NT2/D1 (cell line): ENCODE measurements at regions not wholly inside any gene's neighbourhood (a gene's known extent, or its start where the extent isn't known, plus 50 kb on each side); places are given as distances from the start of the nearest gene placed in this dataset.

Experiments
- DNase-seq: peaks from one replicate; pipeline ENCODE4 v3.0.0-alpha.2; 2011; ENCODE audit warnings: low read depth, low spot score
- H3K27me3 ChIP-seq: 2 replicates; pipeline ENCODE4 v1.6.0; 2011; ENCODE audit warnings: mild to moderate bottlenecking; ENCODE audit not compliant: insufficient read length, insufficient read depth
- H3K36me3 ChIP-seq: 2 replicates; pipeline ENCODE4 v1.6.1; 2011; ENCODE audit warnings: mild to moderate bottlenecking, low read length, mixed read lengths; ENCODE audit not compliant: insufficient read depth, insufficient read length
- H3K4me1 ChIP-seq: 2 replicates; pipeline ENCODE4 v1.5.1; 2011; ENCODE audit not compliant: insufficient read depth, insufficient read length
- H3K4me3 ChIP-seq: 2 replicates; pipeline ENCODE4 v1.5.1; 2011; ENCODE audit warnings: low read depth; ENCODE audit not compliant: insufficient read length
- H3K9ac ChIP-seq: 2 replicates; pipeline ENCODE4 v1.6.0; 2011; ENCODE audit warnings: low read depth; ENCODE audit not compliant: insufficient read length
- H3K9me3 ChIP-seq: 2 replicates; pipeline ENCODE4 v1.5.1; 2011; ENCODE audit warnings: mild to moderate bottlenecking, low read length; ENCODE audit not compliant: insufficient read depth
- SUZ12 ChIP-seq: IDR thresholded peaks from 2 replicates; pipeline ENCODE4 v1.6.1; 2011; ENCODE audit not compliant: insufficient read length, insufficient read depth; ENCODE audit errors: extremely low read depth
- YY1 ChIP-seq: IDR thresholded peaks from 2 replicates; pipeline ENCODE4 v1.6.1; 2011; ENCODE audit not compliant: insufficient read length, insufficient read depth
- ZNF274 ChIP-seq: IDR thresholded peaks from 2 replicates; pipeline ENCODE4 v1.6.1; 2011; ENCODE audit warnings: mild to moderate bottlenecking, low read depth, low read length

DNA sequence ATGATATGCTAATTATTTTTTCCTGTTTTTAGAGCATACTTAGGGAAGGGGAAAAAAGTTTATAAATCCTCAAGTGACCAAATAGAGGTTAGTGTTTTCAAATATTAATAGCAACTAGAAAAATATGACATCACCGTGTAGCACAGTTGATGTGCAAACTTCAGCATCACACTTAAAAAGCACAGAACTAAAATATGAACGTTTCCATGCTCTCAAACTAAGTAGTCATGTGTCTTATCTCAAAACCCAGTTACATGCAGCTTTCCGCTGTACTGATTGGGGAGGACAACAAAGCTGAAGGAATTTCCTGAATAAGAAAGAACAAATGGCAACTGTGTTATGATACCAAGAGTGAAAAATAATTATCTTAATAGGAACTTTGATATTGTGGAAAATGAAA is 903.7 kb downstream of the ADGRL2 start:
- H3K4me3 ChIP-seq: no peak overlapping the region
- no peaks in the 10 kb centered on the region for H3K36me3 ChIP-seq
- no peak for DNase-seq
- H3K9me3 ChIP-seq: no peaks in the 10 kb centered on the region
- no peaks in the 10 kb centered on the region for H3K4me1 ChIP-seq
- TF ChIP-seq ZNF274: no peak
- no peak for TF ChIP-seq SUZ12
- no peak for TF ChIP-seq YY1
- H3K27me3 ChIP-seq: no peaks in the 10 kb centered on the region
- no peak overlapping the region for H3K9ac ChIP-seq

DNA sequence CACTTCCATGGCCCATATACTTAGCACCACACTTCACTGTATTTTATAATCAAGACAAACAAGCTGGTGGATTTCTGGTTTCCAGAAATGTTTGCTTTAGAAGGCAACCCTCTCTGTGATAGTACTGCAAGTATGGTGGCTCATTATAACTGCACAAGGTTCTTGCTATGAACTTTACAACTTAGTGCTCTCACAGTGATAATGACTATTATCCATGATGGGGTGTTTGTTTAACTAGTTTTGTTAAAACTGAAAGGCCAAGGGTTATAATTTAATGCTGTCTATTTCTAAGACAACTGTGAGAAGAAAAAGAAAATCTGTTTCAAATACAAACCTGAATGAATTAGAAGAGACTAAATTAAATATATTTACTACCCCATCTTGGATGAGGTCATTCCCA is 903.2 kb downstream of the ADGRL2 start:
- no peaks in the 10 kb centered on the region for H3K36me3 ChIP-seq
- no peak for TF ChIP-seq SUZ12
- TF ChIP-seq ZNF274: no peak
- TF ChIP-seq YY1: no peak
- DNase-seq: no peak
- no peaks in the 10 kb centered on the region for H3K9me3 ChIP-seq
- H3K4me1 ChIP-seq: no peaks in the 10 kb centered on the region
- no peaks in the 10 kb centered on the region for H3K27me3 ChIP-seq
- H3K4me3 ChIP-seq: no peak overlapping the region
- no peak overlapping the region for H3K9ac ChIP-seq

DNA sequence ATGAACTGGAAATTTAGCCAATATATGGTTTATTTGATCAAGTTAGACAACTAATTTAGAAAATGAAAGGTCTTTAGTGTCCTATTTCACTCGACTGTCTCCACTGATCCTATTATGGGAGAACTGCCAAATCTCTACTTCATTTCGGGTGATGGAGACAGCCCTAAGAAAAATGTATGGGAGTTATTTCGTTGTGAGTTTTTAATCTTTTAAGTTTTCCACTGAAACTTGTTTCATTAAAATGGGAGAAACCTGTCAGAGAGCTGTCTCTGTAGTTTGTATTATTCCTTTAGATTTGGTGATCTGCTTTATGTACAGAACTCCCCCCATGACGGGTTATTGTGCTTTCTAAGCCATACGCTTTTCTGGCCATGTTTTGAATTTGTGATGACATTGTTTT is 899.7 kb downstream of the ADGRL2 start:
- no peak for TF ChIP-seq YY1
- TF ChIP-seq SUZ12: no peak
- TF ChIP-seq ZNF274: no peak
- Histone ChIP-seq H3K27me3 (no peaks in the 10 kb centered on the region), H3K4me1 (no peaks in the 10 kb centered on the region), H3K4me3 (no peak overlapping the region), H3K9ac (no peak overlapping the region), H3K36me3 (no peaks in the 10 kb centered on the region), H3K9me3 (no peaks in the 10 kb centered on the region)
- DNase-seq: no peak

DNA sequence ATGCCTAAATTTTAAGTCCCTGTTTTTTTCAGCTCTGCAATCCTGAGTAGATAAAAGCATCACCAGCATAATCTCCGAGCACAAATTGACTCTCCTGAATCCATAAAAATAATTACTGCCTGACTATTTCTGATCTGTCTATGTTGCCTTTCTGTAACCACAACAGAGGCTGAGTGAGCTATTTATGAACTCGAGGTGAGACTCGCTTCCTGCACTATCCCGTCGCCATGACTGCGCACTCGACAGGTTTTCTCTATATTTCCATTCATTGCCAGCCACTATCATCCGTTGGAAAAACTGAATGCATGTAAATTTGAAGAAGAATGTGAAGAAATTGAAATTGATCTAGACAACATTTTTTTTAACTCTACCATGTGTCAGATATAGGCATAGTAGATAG is 897.2 kb downstream of the ADGRL2 start:
- no peaks in the 10 kb centered on the region for H3K27me3 ChIP-seq
- no peak overlapping the region for H3K4me3 ChIP-seq
- H3K4me1 ChIP-seq: no peaks in the 10 kb centered on the region
- H3K36me3 ChIP-seq: no peaks in the 10 kb centered on the region
- H3K9ac ChIP-seq: no peak overlapping the region
- DNase-seq: no peak
- no peaks in the 10 kb centered on the region for H3K9me3 ChIP-seq
- TF ChIP-seq YY1 (no peak), ZNF274 (no peak), SUZ12 (no peak)

DNA sequence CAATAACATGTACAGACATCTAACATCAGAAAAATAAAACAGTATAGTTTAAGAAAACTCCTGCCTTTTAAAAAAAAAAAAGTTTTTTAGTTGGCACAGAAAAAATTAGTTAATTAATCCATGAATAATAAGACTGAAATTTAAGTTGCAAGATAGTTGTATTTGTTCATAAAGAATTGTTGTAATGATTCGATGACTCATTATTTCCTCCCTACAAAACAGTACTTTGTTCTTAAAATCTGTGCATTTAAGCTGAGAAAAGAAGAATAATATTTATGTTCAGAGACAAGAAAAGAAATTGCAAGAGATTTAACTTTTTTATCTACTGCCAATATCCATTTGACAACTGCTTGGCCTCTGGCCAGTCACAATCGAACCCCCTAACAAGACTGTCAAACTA is 894.7 kb downstream of the ADGRL2 start:
- DNase-seq: no peak
- H3K4me1 ChIP-seq: no peaks in the 10 kb centered on the region
- H3K9me3 ChIP-seq: no peaks in the 10 kb centered on the region
- no peak overlapping the region for H3K4me3 ChIP-seq
- no peak overlapping the region for H3K9ac ChIP-seq
- H3K36me3 ChIP-seq: no peaks in the 10 kb centered on the region
- no peaks in the 10 kb centered on the region for H3K27me3 ChIP-seq
- TF ChIP-seq YY1: no peak
- TF ChIP-seq ZNF274: no peak
- TF ChIP-seq SUZ12: no peak

DNA sequence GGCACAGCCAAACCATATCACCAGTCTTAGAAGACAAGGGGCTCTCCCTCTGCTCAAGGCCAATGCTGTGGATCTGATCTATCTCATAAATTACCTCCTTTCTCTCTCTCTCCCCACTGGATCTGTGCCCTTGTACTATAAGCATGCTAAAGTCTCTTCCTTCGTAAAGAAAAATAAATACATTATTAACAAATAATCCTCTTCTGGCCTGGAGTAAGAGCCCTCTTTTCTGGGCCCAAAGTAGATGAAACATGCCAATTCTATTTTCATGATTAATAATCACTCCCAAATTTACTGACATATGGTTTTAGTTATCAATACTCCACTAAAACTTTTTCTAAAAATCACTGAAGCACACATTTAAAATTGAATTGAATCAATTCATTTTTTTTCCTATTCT is 889.7 kb downstream of the ADGRL2 start:
- Histone ChIP-seq H3K27me3 (no peaks in the 10 kb centered on the region), H3K4me3 (no peak overlapping the region), H3K36me3 (no peaks in the 10 kb centered on the region), H3K9ac (no peak overlapping the region), H3K9me3 (peaks cover 12% of the 10 kb centered on the region; the same call in 1 of the 2 replicates), H3K4me1 (no peaks in the 10 kb centered on the region)
- DNase-seq: no peak
- TF ChIP-seq SUZ12 (no peak), ZNF274 (no peak), YY1 (no peak)

DNA sequence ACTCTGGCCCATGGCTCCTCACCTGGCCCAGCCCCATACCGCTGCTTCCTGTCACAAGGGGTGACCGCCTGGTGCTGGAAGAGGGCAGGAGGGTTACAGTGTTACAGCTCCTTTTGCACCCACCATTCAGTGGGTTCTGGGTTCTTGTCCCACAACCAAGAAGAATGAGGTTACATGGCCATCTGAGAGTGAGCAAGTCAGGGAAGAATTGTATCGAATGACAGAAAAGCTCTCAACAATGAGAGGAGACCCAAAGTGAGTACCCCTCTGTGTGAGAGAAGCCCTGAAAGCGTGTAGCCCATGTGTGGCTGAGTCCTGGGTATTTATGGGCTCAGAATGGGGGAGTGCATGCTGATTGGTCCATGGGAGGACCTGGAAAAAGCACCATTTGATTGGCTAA is 888.5 kb downstream of the ADGRL2 start:
- H3K4me1 ChIP-seq: no peaks in the 10 kb centered on the region
- H3K27me3 ChIP-seq: no peaks in the 10 kb centered on the region
- no peak for TF ChIP-seq ZNF274
- no peak for TF ChIP-seq YY1
- no peak for TF ChIP-seq SUZ12
- H3K9me3 ChIP-seq: peaks cover 12% of the 10 kb centered on the region; the same call in 1 of the 2 replicates
- no peak overlapping the region for H3K9ac ChIP-seq
- no peak for DNase-seq
- H3K36me3 ChIP-seq: no peaks in the 10 kb centered on the region
- H3K4me3 ChIP-seq: no peak overlapping the region

DNA sequence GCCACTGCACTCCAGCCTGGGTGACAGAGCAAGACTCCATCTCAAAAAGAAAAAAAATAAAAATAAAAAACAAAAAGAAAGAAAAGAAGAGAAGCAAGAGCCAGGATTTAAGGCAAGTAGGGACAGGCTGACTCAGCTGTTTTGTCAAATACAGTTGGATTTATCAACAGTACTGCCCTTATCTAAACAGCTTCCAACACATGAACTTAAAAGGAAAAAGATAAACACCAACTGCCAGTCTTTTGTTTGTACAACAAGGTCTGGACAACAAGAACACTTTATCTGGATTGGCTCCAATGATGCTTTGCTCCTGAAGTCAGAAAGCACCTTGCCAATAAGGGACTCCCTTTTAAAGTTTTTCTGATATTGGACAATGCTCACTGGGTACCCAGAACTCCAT is 886.0 kb downstream of the ADGRL2 start:
- H3K4me1 ChIP-seq: no peaks in the 10 kb centered on the region
- DNase-seq: no peak
- TF ChIP-seq SUZ12 (no peak), YY1 (no peak), ZNF274 (no peak)
- no peaks in the 10 kb centered on the region for H3K27me3 ChIP-seq
- H3K9me3 ChIP-seq: peaks cover 12% of the 10 kb centered on the region; the same call in 1 of the 2 replicates
- no peaks in the 10 kb centered on the region for H3K36me3 ChIP-seq
- H3K9ac ChIP-seq: no peak overlapping the region
- H3K4me3 ChIP-seq: no peak overlapping the region
